Neural cell (in vitro differentiated cells): ENCODE measurements at regions not wholly inside any gene's neighbourhood (a gene's known extent, or its start where the extent isn't known, plus 50 kb on each side); places are given as distances from the start of the nearest gene placed in this dataset.

Source experiments
- H2AFZ ChIP-seq: fragments of 200-600, 300-800 bp; sonication (generic), shearing (Covaris generic); 2 replicates; pipeline ENCODE4 v1.6.0; 2014; ENCODE audit warnings: low read depth, mild to moderate bottlenecking, antibody characterized with exemption, low read length, moderate library complexity
- H3F3A ChIP-seq: fragments of 200-600 bp; shearing (Covaris generic); 2 replicates; pipeline ENCODE4 v1.6.1; 2016; ENCODE audit warnings: mild to moderate bottlenecking, moderate library complexity, mixed read lengths, antibody characterized with exemption, low read length; ENCODE audit not compliant: insufficient read depth, poor library complexity, severe bottlenecking
- H3K27ac ChIP-seq: fragments of 200-600, 300-800 bp; sonication (generic), shearing (Covaris generic); 2 replicates; pipeline ENCODE4 v1.5.1; 2014; ENCODE audit warnings: mild to moderate bottlenecking, low read length, moderate library complexity
- H3K27me3 ChIP-seq: fragments of 300-800, 200-600 bp; sonication (generic), shearing (Covaris generic); 2 replicates; pipeline ENCODE4 v1.6.0; 2014; ENCODE audit warnings: mild to moderate bottlenecking, low read depth, low read length, moderate library complexity; ENCODE audit not compliant: insufficient read depth
- H3K36me3 ChIP-seq: fragments of 300-800, 200-600 bp; sonication (generic), shearing (Covaris generic); 2 replicates; pipeline ENCODE4 v1.5.1; 2014; ENCODE audit warnings: mild to moderate bottlenecking, antibody characterized with exemption, low read length, moderate library complexity; ENCODE audit not compliant: insufficient read depth
- H3K4me2 ChIP-seq: fragments of 300-800, 200-600 bp; sonication (generic), shearing (Covaris generic); 2 replicates; pipeline ENCODE4 v1.6.0; 2014; ENCODE audit warnings: mild to moderate bottlenecking, low read length
- H3K4me3 ChIP-seq: fragments of 300-800, 200-600 bp; sonication (generic), shearing (Covaris generic); 2 replicates; pipeline ENCODE4 v1.5.1; 2014; ENCODE audit warnings: mild to moderate bottlenecking, low read length, moderate library complexity
- H3K79me2 ChIP-seq: fragments of 200-600 bp; shearing (Covaris generic); replicated peaks from 2 replicates; pipeline ENCODE4 v1.6.0; 2014; ENCODE audit warnings: mild to moderate bottlenecking, low read length, moderate library complexity; ENCODE audit not compliant: insufficient read depth
- H3K9ac ChIP-seq: fragments of 300-800, 200-600 bp; sonication (generic), shearing (Covaris generic); 2 replicates; pipeline ENCODE4 v1.6.1; 2016; ENCODE audit warnings: mild to moderate bottlenecking, low read length, mixed read lengths
- H3K9me2 ChIP-seq: fragments of 200-600 bp; shearing (Covaris generic); 2 replicates; pipeline ENCODE4 v1.6.1; 2016; ENCODE audit warnings: mild to moderate bottlenecking, low read length, mixed read lengths; ENCODE audit not compliant: insufficient read depth
- H3K9me3 ChIP-seq: fragments of 200-600, 300-800 bp; sonication (generic), shearing (Covaris generic); 2 replicates; pipeline ENCODE4 v1.6.1; 2016; ENCODE audit warnings: mild to moderate bottlenecking, mixed run types, low read length, moderate library complexity, mixed read lengths
- H4K20me1 ChIP-seq: fragments of 200-600 bp; shearing (Covaris generic); 2 replicates; pipeline ENCODE4 v1.6.1; 2016; ENCODE audit warnings: mild to moderate bottlenecking, mixed run types; ENCODE audit not compliant: insufficient read depth
- EP300 ChIP-seq: fragments of 450-650 bp; conservative IDR thresholded peaks from 2 replicates; pipeline ENCODE4 v1.6.1; 2014; ENCODE audit warnings: antibody characterized with exemption, mild to moderate bottlenecking, moderate library complexity; ENCODE audit not compliant: poor library complexity, severe bottlenecking
- EZH2 ChIP-seq: fragments of 200-600, 300-800 bp; shearing (Covaris generic), sonication (generic); IDR thresholded peaks from 2 replicates; pipeline ENCODE4 v1.6.1; 2014; ENCODE audit warnings: antibody characterized with exemption, low read length, borderline replicate concordance, mild to moderate bottlenecking; ENCODE audit not compliant: insufficient read depth, poor library complexity, severe bottlenecking
- MXI1 ChIP-seq: fragments of 450-650 bp; conservative IDR thresholded peaks from 2 replicates; pipeline ENCODE4 v1.6.1; 2014; ENCODE audit warnings: antibody characterized with exemption, mild to moderate bottlenecking; ENCODE audit not compliant: poor library complexity, severe bottlenecking
- POLR2AphosphoS5 ChIP-seq: IDR thresholded peaks from 2 replicates; pipeline ENCODE4 v1.6.1; 2012
- RAD21 ChIP-seq: fragments of 450-650 bp; conservative IDR thresholded peaks from 2 replicates; pipeline ENCODE4 v1.6.1; 2014; ENCODE audit warnings: antibody characterized with exemption, mild to moderate bottlenecking, moderate library complexity
- SMC3 ChIP-seq: fragments of 450-650 bp; conservative IDR thresholded peaks from 2 replicates; pipeline ENCODE4 v1.6.1; 2014; ENCODE audit warnings: antibody characterized with exemption, mild to moderate bottlenecking, moderate library complexity; ENCODE audit not compliant: poor library complexity
- TAF1 ChIP-seq: IDR thresholded peaks from 2 replicates; pipeline ENCODE4 v1.6.1; 2012; ENCODE audit warnings: low read depth
- TF ChIP-seq, protein P1 (sequence below): IDR thresholded peaks from 2 replicates; pipeline ENCODE4 v1.6.1; 2012; ENCODE audit warnings: borderline replicate concordance
- TF ChIP-seq, protein P2 (sequence below): fragments of 450-650 bp; IDR thresholded peaks from 2 replicates; pipeline ENCODE4 v1.5.1; 2014; ENCODE audit warnings: antibody characterized with exemption, mild to moderate bottlenecking, moderate library complexity; ENCODE audit not compliant: poor library complexity, severe bottlenecking

DNA sequence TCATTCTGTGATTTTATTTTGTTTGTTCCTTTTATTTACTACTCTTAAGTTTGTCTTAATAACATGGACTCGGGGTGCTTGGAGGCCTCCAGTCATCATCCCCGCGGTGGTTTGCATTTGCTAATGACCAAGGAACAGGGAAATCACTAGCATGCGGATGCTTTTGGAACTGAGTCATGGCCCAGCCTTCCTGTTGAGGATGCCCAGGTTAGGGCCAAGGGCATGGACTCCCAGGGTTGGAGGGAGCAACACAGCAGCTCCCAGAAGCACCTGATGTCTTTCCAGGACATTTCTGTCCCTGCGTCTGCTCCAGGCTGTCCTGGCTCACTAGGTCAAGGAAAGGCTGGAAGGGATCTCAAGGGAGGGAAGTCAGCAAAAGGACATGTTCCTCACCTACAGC is 423.7 kb upstream of the TSHZ3 start:
- no peak overlapping the region for H3K27ac ChIP-seq
- H3K4me3 ChIP-seq, result no peak overlapping the region
- no peak overlapping the region for H3K4me2 ChIP-seq
- no peaks in the 10 kb centered on the region for H3K9me2 ChIP-seq
- H3K9me3 ChIP-seq, result no peaks in the 10 kb centered on the region
- H4K20me1 ChIP-seq, result no peaks in the 10 kb centered on the region
- no peaks in the 10 kb centered on the region for H3K27me3 ChIP-seq
- no peaks in the 10 kb centered on the region for H3F3A ChIP-seq
- no peaks in the 10 kb centered on the region for H3K79me2 ChIP-seq
- no peak overlapping the region for H3K9ac ChIP-seq
- H3K36me3 ChIP-seq, result no peaks in the 10 kb centered on the region
- TF ChIP-seq EZH2 (no peak), TAF1 (no peak), EP300 (no peak), MXI1 (no peak), POLR2AphosphoS5 (no peak), RAD21 (no peak), SMC3 (no peak)
- TF ChIP-seq, protein P1, sequence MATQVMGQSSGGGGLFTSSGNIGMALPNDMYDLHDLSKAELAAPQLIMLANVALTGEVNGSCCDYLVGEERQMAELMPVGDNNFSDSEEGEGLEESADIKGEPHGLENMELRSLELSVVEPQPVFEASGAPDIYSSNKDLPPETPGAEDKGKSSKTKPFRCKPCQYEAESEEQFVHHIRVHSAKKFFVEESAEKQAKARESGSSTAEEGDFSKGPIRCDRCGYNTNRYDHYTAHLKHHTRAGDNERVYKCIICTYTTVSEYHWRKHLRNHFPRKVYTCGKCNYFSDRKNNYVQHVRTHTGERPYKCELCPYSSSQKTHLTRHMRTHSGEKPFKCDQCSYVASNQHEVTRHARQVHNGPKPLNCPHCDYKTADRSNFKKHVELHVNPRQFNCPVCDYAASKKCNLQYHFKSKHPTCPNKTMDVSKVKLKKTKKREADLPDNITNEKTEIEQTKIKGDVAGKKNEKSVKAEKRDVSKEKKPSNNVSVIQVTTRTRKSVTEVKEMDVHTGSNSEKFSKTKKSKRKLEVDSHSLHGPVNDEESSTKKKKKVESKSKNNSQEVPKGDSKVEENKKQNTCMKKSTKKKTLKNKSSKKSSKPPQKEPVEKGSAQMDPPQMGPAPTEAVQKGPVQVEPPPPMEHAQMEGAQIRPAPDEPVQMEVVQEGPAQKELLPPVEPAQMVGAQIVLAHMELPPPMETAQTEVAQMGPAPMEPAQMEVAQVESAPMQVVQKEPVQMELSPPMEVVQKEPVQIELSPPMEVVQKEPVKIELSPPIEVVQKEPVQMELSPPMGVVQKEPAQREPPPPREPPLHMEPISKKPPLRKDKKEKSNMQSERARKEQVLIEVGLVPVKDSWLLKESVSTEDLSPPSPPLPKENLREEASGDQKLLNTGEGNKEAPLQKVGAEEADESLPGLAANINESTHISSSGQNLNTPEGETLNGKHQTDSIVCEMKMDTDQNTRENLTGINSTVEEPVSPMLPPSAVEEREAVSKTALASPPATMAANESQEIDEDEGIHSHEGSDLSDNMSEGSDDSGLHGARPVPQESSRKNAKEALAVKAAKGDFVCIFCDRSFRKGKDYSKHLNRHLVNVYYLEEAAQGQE, result no peak
- TF ChIP-seq, protein P2, sequence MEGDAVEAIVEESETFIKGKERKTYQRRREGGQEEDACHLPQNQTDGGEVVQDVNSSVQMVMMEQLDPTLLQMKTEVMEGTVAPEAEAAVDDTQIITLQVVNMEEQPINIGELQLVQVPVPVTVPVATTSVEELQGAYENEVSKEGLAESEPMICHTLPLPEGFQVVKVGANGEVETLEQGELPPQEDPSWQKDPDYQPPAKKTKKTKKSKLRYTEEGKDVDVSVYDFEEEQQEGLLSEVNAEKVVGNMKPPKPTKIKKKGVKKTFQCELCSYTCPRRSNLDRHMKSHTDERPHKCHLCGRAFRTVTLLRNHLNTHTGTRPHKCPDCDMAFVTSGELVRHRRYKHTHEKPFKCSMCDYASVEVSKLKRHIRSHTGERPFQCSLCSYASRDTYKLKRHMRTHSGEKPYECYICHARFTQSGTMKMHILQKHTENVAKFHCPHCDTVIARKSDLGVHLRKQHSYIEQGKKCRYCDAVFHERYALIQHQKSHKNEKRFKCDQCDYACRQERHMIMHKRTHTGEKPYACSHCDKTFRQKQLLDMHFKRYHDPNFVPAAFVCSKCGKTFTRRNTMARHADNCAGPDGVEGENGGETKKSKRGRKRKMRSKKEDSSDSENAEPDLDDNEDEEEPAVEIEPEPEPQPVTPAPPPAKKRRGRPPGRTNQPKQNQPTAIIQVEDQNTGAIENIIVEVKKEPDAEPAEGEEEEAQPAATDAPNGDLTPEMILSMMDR, result no peak
- no peak overlapping the region for H2AFZ ChIP-seq

DNA sequence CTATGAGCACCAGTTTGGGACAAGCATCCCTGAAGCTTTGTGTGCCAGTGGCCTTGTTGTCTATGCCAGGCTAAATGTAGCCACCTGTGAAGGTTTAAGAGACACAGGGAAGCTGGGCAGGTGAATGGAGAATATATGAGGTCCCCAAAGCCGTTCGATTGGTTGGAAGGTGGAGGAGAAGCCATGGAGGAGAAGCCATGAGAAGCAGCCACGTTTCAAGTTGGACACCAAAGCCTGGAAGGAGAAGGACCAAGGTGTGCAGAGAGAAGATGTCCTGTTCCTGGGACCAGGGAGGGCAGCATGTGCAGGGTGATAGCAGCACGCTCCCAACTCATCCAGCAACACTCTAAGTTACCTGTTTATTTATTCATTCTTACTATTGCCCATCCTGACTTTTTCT is 432.3 kb upstream of the TSHZ3 start:
- H2AFZ ChIP-seq, result no peak overlapping the region
- H3F3A ChIP-seq, result no peaks in the 10 kb centered on the region
- H3K27ac ChIP-seq, result no peak overlapping the region
- TF ChIP-seq POLR2AphosphoS5 (no peak), SMC3 (no peak), RAD21 (no peak), TAF1 (no peak), MXI1 (no peak), EP300 (no peak), EZH2 (no peak)
- TF ChIP-seq, protein P2, result no peak
- TF ChIP-seq, protein P1, result no peak
- H3K9ac ChIP-seq, result no peak overlapping the region
- no peaks in the 10 kb centered on the region for H4K20me1 ChIP-seq
- no peak overlapping the region for H3K4me2 ChIP-seq
- no peaks in the 10 kb centered on the region for H3K27me3 ChIP-seq
- H3K79me2 ChIP-seq, result no peaks in the 10 kb centered on the region
- H3K9me3 ChIP-seq, result no peaks in the 10 kb centered on the region
- no peaks in the 10 kb centered on the region for H3K36me3 ChIP-seq
- H3K4me3 ChIP-seq, result no peak overlapping the region
- no peaks in the 10 kb centered on the region for H3K9me2 ChIP-seq
